ENCODE measurements at regions not wholly inside any gene's neighbourhood (a gene's known extent, or its start where the extent isn't known, plus 50 kb on each side); places are given as distances from the start of the nearest gene placed in this dataset.

DNA sequence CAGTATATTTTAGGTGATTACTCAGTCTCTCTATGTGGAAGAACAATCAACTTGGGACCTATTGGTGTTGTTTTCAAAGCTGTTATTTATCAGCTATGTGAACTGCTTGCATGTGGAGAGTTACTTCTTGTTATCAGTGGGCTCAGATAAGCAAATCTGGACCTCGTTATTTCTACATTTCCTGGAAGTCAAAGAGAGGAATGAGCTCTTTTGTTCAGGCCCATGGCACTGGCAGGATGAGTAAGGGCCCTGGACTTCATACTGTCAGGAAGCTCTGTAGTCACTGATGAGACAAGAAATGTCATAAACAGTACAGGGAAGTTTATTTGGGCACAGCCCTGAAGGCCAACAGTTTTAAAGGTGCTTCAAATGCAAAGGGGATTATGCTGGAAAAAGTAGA lies 760.6 kb upstream of the EPHA5 start:
- TF ChIP-seq SNAI2 (CRISPR knock-in tag; IDR thresholded peaks at IDR 0.05) (no peak), PPARA (CRISPR knock-in tag; IDR thresholded peaks at IDR 0.05; ENCODE audit: borderline replicate concordance) (no peak), ESRRG (CRISPR knock-in tag; IDR thresholded peaks at IDR 0.05) (no peak), ZFP30 (CRISPR knock-in tag; IDR thresholded peaks at IDR 0.05) (no peak), ARNTL (CRISPR knock-in tag; IDR thresholded peaks at IDR 0.05; ENCODE audit: borderline replicate concordance, low read depth) (no peak), OSR1 (CRISPR knock-in tag; IDR thresholded peaks at IDR 0.05) (no peak), CSDC2 (CRISPR knock-in tag; IDR thresholded peaks at IDR 0.05) (no peak), ZFP3 (CRISPR knock-in tag; IDR thresholded peaks at IDR 0.05) (no peak), GLIS3 (CRISPR knock-in tag; IDR thresholded peaks at IDR 0.05) (no peak), RARB (CRISPR knock-in tag; IDR thresholded peaks at IDR 0.05) (no peak), ZNF70 (CRISPR knock-in tag; IDR thresholded peaks at IDR 0.05) (no peak), ZC3H10 (CRISPR knock-in tag; IDR thresholded peaks at IDR 0.05) (no peak), ZNF565 (CRISPR knock-in tag; conservative IDR thresholded peaks at IDR 0.05; ENCODE audit: low read depth) (no peak), ZNF8 (CRISPR knock-in tag; IDR thresholded peaks at IDR 0.05) (no peak)
- TF ChIP-seq, protein P1, sequence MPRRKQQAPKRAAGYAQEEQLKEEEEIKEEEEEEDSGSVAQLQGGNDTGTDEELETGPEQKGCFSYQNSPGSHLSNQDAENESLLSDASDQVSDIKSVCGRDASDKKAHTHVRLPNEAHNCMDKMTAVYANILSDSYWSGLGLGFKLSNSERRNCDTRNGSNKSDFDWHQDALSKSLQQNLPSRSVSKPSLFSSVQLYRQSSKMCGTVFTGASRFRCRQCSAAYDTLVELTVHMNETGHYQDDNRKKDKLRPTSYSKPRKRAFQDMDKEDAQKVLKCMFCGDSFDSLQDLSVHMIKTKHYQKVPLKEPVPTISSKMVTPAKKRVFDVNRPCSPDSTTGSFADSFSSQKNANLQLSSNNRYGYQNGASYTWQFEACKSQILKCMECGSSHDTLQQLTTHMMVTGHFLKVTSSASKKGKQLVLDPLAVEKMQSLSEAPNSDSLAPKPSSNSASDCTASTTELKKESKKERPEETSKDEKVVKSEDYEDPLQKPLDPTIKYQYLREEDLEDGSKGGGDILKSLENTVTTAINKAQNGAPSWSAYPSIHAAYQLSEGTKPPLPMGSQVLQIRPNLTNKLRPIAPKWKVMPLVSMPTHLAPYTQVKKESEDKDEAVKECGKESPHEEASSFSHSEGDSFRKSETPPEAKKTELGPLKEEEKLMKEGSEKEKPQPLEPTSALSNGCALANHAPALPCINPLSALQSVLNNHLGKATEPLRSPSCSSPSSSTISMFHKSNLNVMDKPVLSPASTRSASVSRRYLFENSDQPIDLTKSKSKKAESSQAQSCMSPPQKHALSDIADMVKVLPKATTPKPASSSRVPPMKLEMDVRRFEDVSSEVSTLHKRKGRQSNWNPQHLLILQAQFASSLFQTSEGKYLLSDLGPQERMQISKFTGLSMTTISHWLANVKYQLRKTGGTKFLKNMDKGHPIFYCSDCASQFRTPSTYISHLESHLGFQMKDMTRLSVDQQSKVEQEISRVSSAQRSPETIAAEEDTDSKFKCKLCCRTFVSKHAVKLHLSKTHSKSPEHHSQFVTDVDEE (CRISPR knock-in tag; IDR thresholded peaks at IDR 0.05), result no peak
- TF ChIP-seq, protein P2, sequence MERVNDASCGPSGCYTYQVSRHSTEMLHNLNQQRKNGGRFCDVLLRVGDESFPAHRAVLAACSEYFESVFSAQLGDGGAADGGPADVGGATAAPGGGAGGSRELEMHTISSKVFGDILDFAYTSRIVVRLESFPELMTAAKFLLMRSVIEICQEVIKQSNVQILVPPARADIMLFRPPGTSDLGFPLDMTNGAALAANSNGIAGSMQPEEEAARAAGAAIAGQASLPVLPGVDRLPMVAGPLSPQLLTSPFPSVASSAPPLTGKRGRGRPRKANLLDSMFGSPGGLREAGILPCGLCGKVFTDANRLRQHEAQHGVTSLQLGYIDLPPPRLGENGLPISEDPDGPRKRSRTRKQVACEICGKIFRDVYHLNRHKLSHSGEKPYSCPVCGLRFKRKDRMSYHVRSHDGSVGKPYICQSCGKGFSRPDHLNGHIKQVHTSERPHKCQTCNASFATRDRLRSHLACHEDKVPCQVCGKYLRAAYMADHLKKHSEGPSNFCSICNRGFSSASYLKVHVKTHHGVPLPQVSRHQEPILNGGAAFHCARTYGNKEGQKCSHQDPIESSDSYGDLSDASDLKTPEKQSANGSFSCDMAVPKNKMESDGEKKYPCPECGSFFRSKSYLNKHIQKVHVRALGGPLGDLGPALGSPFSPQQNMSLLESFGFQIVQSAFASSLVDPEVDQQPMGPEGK (CRISPR knock-in tag; IDR thresholded peaks at IDR 0.05; ENCODE audit: borderline replicate concordance), result no peak
- TF ChIP-seq, protein P3, sequence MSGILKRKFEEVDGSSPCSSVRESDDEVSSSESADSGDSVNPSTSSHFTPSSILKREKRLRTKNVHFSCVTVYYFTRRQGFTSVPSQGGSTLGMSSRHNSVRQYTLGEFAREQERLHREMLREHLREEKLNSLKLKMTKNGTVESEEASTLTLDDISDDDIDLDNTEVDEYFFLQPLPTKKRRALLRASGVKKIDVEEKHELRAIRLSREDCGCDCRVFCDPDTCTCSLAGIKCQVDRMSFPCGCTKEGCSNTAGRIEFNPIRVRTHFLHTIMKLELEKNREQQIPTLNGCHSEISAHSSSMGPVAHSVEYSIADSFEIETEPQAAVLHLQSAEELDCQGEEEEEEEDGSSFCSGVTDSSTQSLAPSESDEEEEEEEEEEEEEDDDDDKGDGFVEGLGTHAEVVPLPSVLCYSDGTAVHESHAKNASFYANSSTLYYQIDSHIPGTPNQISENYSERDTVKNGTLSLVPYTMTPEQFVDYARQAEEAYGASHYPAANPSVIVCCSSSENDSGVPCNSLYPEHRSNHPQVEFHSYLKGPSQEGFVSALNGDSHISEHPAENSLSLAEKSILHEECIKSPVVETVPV (CRISPR knock-in tag; IDR thresholded peaks at IDR 0.05), result no peak
- TF ChIP-seq, protein P4, sequence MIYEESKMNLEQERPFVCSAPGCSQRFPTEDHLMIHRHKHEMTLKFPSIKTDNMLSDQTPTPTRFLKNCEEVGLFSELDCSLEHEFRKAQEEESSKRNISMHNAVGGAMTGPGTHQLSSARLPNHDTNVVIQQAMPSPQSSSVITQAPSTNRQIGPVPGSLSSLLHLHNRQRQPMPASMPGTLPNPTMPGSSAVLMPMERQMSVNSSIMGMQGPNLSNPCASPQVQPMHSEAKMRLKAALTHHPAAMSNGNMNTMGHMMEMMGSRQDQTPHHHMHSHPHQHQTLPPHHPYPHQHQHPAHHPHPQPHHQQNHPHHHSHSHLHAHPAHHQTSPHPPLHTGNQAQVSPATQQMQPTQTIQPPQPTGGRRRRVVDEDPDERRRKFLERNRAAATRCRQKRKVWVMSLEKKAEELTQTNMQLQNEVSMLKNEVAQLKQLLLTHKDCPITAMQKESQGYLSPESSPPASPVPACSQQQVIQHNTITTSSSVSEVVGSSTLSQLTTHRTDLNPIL (CRISPR knock-in tag; IDR thresholded peaks at IDR 0.05; ENCODE audit: low read depth), result no peak
- no peak for ATAC-seq

DNA sequence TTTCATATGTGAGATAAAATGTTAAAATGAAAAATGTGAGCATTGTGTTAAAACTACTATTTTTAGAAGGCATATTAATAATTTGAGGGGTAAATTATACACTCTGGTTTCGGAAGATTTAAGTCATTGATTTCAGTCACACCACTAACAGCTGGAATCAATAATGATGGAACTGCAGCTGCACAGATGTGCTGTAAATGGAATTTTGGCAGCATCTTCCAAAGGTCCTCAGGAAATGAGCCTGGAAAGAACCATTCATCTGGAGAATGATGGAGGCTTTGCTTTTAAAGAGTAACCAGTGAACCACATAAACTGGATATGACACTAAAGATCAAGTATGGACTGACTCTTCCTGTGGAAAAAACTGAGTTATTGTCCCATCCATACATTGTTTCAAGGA lies 759.0 kb upstream of the EPHA5 start:
- no peak for ATAC-seq
- TF ChIP-seq SNAI2 (CRISPR knock-in tag; IDR thresholded peaks at IDR 0.05) (no peak), ESRRG (CRISPR knock-in tag; IDR thresholded peaks at IDR 0.05) (no peak)
- TF ChIP-seq, protein P1 (CRISPR knock-in tag; IDR thresholded peaks at IDR 0.05), result no peak

DNA sequence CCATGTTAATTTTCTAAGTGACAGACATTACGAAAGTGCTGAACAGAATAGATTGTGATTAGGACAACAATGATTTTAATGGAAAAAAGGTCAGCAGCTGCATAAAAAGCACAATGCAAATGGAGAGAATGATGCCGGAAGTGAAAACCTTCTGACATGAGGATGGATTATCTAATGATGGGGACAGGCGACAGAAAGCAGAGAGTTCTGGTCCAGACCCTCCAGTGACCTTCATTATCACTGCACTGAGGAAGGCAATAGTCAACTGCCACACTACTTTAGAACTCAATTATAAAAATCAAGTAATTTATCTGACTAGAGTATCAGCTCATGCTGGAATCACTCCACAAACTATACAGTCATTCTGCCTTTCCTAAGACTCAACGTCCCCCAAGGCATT lies 746.1 kb upstream of the EPHA5 start:
- TF ChIP-seq TCF4 (CRISPR knock-in tag; IDR thresholded peaks at IDR 0.05; ENCODE audit: borderline replicate concordance), result no peak
- no peak for TF ChIP-seq ISL1 (CRISPR knock-in tag; IDR thresholded peaks at IDR 0.05)
- TF ChIP-seq ZFP30 (CRISPR knock-in tag; IDR thresholded peaks at IDR 0.05), result no peak
- ATAC-seq, result no peak
